NOMO-1 (cell line): ENCODE measurements at regions not wholly inside any gene's neighbourhood (a gene's known extent, or its start where the extent isn't known, plus 50 kb on each side); places are given as distances from the start of the nearest gene placed in this dataset.

Experiments
- DNase-seq, 2 experiments: peaks; one replicate each; lab custom pipeline; 2025; ENCODE audit not compliant: unreplicated experiment in 2 of 2; lab: John Stamatoyannopoulos, UW

GRCh38 chr5:2658881-2659470 lies 92.5 kb downstream of the IRX2 start:
- DNase-seq = no peak

- no peak for DNase-seq
Measured at GRCh38 chr5:2658447-2658846, 93.0 kb downstream of the IRX2 start.

GRCh38 chr5:2657151-2657550 lies 94.3 kb downstream of the IRX2 start:
- no peak for DNase-seq

GRCh38 chr5:2656206-2656605 lies 95.3 kb downstream of the IRX2 start:
- DNase-seq = no peak

GRCh38 chr5:2653991-2654390 lies 97.5 kb downstream of the IRX2 start:
- no peak for DNase-seq

DNA sequence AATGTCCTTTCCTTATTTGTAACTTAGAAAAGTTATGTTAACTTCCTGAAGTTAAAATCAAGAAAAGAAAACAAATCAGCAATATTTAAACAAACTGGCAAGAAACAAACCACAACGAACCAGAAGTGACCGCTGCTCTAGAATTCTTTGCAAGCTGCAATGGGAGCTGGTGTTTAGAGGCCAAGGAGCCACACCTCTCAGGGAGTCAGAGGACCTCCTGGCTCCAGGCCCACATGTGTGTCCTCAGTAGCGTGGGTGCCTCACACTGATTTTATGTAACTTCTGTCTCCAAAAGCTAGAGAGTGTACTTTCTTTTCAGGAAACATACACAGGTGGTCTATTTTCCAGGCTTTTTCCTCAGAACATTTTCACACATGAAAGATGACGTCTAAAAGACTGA lies 100.4 kb downstream of the IRX2 start:
- no peak for DNase-seq

- no peak for DNase-seq
Measured at GRCh38 chr5:2642684-2643345, 108.7 kb downstream of the IRX2 start.

GRCh38 chr5:2640717-2641116 lies 110.8 kb downstream of the IRX2 start:
- no peak for DNase-seq

- DNase-seq = no peak
Measured at GRCh38 chr5:2639425-2639824, 112.1 kb downstream of the IRX2 start.

- DNase-seq = no peak
Measured at GRCh38 chr5:2634399-2635176, 116.9 kb downstream of the IRX2 start.

- DNase-seq = no peak
Measured at GRCh38 chr5:2633992-2634391, 117.5 kb downstream of the IRX2 start.

DNA sequence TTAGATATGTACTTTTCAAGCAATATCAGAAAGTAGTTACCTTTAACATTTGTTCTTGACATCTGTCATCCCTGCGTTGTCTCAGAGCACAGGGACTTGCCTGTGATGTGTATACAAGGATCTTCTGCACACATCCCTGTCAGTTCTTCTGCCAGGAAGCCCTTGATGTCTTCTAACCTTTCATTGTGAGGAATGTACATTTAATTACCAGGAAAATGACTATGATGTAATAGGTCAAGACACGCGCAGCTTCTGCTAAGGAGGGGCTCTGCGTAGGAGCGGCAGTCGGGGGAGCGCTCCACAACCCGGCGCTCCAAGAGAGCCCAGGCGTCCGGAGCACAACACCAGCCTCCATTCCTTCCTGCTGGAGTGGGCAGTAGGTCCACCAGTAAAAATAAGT lies 119.7 kb downstream of the IRX2 start:
- DNase-seq = no peak

DNA sequence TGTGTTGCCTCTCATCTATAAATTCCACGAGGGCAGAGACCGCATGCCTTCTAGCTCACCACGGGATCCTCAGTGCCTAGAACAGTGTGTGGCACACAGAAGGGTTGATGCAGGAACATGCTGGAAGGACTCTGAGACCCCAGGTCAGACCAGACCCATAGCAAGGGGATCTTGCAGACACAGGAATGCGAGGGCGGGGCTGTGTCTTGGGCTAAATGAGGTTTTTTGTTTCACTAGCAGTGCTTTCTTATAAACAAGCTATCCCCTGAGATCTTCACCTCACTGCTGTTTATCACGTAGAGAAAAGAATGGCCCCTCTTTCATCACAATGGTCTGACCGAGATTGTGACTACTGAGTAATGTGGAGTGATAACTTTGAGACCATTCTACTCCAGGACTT lies 122.4 kb downstream of the IRX2 start:
- no peak for DNase-seq

DNA sequence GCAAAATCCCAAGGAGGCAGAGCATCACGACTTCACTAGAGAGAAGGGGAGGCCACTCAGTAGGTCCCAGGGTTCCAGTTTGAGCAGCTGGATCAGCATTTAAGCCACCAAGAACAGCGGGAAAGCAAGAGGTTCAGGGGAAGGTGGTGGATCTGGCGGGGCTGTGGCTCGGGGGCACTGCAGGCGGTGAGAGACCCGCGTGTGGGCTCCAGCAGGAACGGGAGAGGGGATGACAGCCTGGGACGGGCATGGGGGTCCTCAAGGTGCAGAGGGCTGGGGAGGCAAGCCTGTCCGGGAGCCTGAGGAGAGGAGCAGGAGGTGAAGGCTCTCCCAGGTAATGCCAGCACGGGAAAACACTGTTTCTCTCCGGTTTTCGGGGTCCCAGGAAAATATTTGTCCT lies 123.6 kb downstream of the IRX2 start:
- no peak for DNase-seq

- DNase-seq = no peak
Measured at GRCh38 chr5:2626572-2626971, 124.9 kb downstream of the IRX2 start.

GRCh38 chr5:2622866-2623265 lies 128.6 kb downstream of the IRX2 start:
- DNase-seq = no peak

- DNase-seq = no peak
Measured at GRCh38 chr5:2621631-2622030, 129.8 kb downstream of the IRX2 start.

GRCh38 chr5:2619216-2619615 lies 132.3 kb downstream of the IRX2 start:
- DNase-seq = no peak

- no peak for DNase-seq
Measured at GRCh38 chr5:2617461-2617860, 134.0 kb downstream of the IRX2 start.

- no peak for DNase-seq
Measured at GRCh38 chr5:2615917-2616316, 135.6 kb downstream of the IRX2 start.

GRCh38 chr5:2614571-2614970 lies 136.9 kb downstream of the IRX2 start:
- no peak for DNase-seq

DNA sequence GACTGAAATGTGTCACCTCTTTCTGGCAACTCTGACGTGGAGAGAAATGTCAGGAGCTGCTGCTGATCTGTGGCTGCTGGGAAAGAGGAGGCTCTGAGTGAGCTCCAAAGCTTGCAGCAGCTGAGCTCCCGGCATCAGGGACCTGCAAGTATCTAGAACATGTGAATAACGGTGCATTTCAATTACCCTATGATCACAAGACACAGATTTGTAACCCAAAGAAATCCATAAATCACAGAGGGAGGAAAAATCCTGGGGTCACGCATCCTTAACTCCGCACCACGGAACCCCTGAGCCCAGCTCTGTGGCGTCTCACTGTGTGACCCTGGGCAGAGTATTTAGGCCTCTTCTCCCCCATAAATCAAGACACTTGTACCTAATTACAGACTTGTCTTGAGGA lies 139.8 kb downstream of the IRX2 start:
- no peak for DNase-seq
